ENCODE measurements at regions not wholly inside any gene's neighbourhood (a gene's known extent, or its start where the extent isn't known, plus 50 kb on each side); places are given as distances from the start of the nearest gene placed in this dataset.

GRCh38 chr3:194937144-194937543 lies 251.5 kb downstream of the FAM43A start:
- no peak overlapping the region for H3K4me3 Mint-ChIP-seq
- H3K27ac ChIP-seq (ENCODE audit: low read depth): no peak overlapping the region
- H3K27ac Mint-ChIP-seq: no peak overlapping the region
- H4K20me1 ChIP-seq (replicated peaks; ENCODE audit: insufficient read depth): no peaks in the 10 kb centered on the region; the same call in 1 of the 2 replicates
- ATAC-seq (no peak), DNase-seq (ENCODE audit: low spot score) (no peak)
- H3K4me3 ChIP-seq: no peak overlapping the region
- TF ChIP-seq EZH2phosphoT487 (IDR thresholded peaks at IDR 0.05; ENCODE audit: unreplicated experiment): no peak
- TF ChIP-seq EZH2 (IDR thresholded peaks at IDR 0.05; ENCODE audit: low read depth, unreplicated experiment): no peak
- no peak for TF ChIP-seq NANOG (IDR thresholded peaks at IDR 0.05; ENCODE audit: borderline replicate concordance)
- no peak for TF ChIP-seq CTCF (conservative IDR thresholded peaks at IDR 0.05; ENCODE audit: low read depth in 2 of 2)
- no peak for TF ChIP-seq JUNB (IDR thresholded peaks at IDR 0.05; ENCODE audit: unreplicated experiment)
- no peak for TF ChIP-seq STAT1 (IDR thresholded peaks at IDR 0.05; ENCODE audit: unreplicated experiment)
- TF ChIP-seq ZNF331 (CRISPR knock-in tag; IDR thresholded peaks at IDR 0.05; ENCODE audit: low read depth): no peak
- TF ChIP-seq REST (IDR thresholded peaks at IDR 0.05; ENCODE audit: unreplicated experiment): no peak
- TF ChIP-seq ZNF114 (CRISPR knock-in tag; IDR thresholded peaks at IDR 0.05): no peak
- TF ChIP-seq CREB1 (CRISPR knock-in tag; IDR thresholded peaks at IDR 0.05; ENCODE audit: low read depth): no peak
- no peak for TF ChIP-seq POLR2AphosphoS5 (IDR thresholded peaks at IDR 0.05; ENCODE audit: low read depth)
- TF ChIP-seq ZNF462 (CRISPR knock-in tag; IDR thresholded peaks at IDR 0.05): no peak
- TF ChIP-seq ETS1 (IDR thresholded peaks at IDR 0.05): no peak
- no peaks in the 10 kb centered on the region for H3K27me3 ChIP-seq (ENCODE audit: insufficient read depth)
- H3K27me3 Mint-ChIP-seq (ENCODE audit: insufficient read depth, low read depth, poor library complexity): no peaks in the 10 kb centered on the region
- H2AFZ ChIP-seq: no peak overlapping the region
- H3F3A ChIP-seq (replicated peaks; ENCODE audit: low read depth): no peaks in the 10 kb centered on the region
- H3K9me2 ChIP-seq (ENCODE audit: insufficient read depth): no peaks in the 10 kb centered on the region
- H3K79me2 ChIP-seq (replicated peaks; ENCODE audit: insufficient read depth): no peaks in the 10 kb centered on the region
- no peaks in the 10 kb centered on the region; the same call in 1 of the 2 replicates for H3K4me1 ChIP-seq (ENCODE audit: insufficient read depth)
- peaks cover 6% of the 10 kb centered on the region; the same call in 2 of the 3 replicates for H3K9me3 Mint-ChIP-seq
- peaks cover 4% of the 10 kb centered on the region for H3K4me1 Mint-ChIP-seq
- H3K36me3 ChIP-seq (ENCODE audit: insufficient read depth): no peaks in the 10 kb centered on the region
- H3K36me3 Mint-ChIP-seq (ENCODE audit: low read depth): no peaks in the 10 kb centered on the region
- no peak overlapping the region for H3K4me2 ChIP-seq

All from GM23338 (cell line).